CD4-positive, alpha-beta T cell treated with Interleukin-1 beta for 1 hour (primary cell): ENCODE measurements at regions not wholly inside any gene's neighbourhood (a gene's known extent, or its start where the extent isn't known, plus 50 kb on each side); places are given as distances from the start of the nearest gene placed in this dataset.
A peak's percentile ranks its signal among the peaks of the same experiment; 100 is the strongest.
"Not testable (repeated sequence)": the region's sequence is repeated elsewhere in the genome, so short reads cannot be mapped to it uniquely, and the experiment has no call there.

ENCODE experiments used
- DNase-seq, 2 donors: peaks; one replicate each; pipeline ENCODE4 v3.0.0-alpha.2; 2020 to 2022

GRCh38 chr3:124617177-124617576, 113.1 kb upstream of the UMPS start:
- DNase-seq: no peak

DNA sequence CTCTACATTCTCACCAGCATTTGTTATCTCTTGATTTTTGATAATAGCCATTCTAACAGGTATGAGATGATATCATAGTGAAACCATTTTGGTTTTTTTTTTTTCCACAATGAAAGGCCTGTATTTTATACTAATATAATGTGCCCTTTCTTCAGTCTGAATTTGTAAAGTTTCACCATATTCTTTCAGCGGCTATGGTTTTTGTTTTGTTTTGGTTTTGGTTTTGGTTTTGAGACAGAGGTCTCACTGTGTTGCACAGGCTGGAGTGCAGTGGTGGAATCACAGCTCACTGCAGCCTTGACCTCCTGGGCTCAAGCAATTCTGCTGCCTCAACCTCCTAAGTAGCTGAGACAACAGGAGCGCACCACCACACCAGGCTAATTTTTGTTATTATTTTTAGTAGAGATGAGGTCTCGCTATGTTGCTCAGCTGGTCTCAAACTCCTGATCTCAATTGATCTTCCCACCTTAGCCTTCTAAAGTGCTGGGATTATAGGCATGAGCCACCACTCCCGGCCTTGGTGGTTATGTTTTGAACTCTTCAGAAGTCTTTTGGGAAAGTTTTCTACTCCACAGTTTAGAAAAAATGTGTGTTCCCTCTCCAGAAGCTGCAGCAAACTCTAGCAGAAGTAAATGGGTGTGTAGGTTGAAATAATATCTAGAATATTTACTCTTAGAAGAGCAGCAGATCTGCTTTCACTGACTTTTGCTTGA, 110.2 kb upstream of the UMPS start:
- peak in 1 of 2 donors; percentile 17 for DNase-seq

DNA sequence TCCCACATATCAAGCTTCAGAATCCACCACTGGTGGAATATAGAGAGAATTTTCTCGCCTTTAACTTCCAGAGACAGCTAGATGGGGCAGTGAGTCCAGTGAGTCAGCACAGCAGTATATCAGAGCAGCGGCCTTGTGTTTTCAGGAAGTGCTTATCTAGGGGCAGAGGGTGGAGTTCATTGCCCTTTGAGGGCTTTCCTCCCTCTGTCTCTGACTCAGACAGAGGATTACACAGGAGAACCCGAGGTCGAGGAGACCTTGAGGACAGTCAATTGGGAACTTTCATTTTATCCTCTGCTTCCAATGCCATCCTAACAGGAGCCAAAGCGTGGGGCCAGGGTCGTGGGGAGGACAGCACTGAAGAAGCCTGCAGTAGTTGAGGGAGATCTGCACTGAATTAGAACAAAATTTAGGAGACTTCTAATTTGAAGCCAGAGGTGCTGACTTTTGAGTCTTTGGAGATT, 109.6 kb upstream of the UMPS start:
- DNase-seq: peak; percentile 49 to 52

DNA sequence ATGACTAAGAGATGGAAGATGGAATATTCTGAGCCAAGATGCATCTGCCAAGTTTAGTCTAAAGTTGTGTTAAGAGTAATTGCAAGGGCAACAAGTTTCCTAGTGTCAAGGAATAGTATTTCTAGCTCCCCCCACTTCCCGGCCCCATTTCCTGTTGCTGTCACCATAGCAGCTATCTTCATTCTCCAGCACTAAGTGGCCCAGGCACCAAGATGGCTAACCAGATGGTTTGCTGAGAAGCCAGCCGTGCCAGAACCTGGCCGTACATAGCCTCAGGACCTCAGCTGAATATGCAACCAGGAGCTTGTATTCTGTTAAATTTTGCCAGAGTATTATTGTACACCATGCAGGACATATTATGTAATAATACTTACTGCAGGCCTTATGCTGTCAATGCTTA, 108.8 kb upstream of the UMPS start:
- DNase-seq: no peak

DNA sequence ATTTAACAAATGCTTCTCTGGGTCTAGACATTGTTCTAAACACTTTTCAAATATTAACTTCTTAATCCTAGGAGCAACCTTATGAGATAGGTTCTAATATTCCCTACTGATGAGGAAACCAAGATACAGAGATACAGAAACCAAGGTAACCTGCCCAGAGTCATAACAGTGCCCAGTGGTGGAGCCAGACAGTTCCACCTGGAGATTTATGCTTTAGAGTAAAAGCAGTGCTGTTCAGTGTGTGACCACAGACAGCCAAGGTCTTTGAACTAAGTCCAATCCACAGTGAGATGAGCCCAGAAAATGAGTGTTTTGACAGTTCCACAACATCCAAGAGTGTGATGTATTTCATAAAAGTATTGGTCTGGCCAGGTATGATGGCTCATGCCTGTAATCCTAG, 105.2 kb upstream of the UMPS start:
- DNase-seq: no peak

DNA sequence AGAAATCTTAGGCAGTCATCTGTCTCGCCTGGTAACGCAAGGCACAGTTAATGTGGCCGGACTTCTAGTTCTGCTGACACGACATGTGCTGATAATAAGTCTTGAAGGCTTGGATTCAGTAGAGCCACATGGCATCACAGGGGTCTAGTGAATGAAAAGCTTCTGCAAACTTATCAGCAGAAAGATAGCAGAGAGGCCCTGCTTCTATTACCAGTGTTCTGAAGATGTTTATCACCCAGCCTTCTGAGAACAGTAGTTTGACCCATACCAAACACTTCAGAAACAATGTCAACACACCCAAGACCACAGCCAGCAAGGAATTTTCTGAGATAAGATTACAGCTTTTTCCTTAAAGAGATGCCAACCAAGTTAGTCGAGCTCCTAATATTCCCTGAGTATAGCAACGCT, 102.7 kb upstream of the UMPS start:
- no peak for DNase-seq

GRCh38 chr3:124628863-124629262, 101.4 kb upstream of the UMPS start:
- DNase-seq: no peak

DNA sequence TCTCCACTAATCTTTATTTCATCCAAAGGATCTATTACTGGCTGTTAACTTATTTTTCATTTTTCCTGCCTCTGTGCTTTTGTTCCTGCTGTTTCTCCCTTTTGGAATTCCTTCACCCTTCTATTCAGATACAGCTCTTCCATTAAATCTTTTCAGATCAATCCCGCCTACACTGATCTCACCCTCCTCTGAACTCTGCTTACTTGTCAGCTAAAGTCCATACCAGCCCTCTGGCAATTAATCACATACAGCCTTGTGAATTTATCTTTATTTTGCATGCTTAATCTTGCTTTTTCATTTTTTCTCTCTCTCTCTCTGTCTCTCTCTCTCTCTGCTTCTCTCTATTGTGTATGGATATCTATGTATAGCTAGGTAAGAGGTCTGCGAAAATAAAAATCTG, 100.8 kb upstream of the UMPS start:
- DNase-seq: no peak

- DNase-seq: no peak
These were observed 99.3 kb upstream of the UMPS start for GRCh38 chr3:124630960-124631359.

DNA sequence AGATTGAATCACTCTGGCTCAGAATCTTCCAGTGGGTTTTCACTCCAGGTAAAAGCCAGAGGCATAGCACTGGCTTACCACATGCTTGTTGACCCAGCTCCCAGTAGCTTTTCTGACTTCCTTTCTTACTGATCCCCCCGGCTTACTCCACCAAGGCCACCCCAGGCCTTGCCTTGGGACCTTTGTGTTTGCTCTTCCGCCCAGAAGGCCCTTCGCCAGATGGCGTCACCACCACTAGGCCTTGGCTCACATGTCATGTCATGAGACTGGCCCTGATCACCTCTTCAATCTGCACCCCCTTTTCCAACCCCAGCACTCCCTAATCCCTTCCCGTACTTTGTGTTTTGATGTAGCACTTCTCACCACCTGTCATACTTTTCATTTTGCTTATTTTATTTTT, 98.5 kb upstream of the UMPS start:
- DNase-seq: no peak

DNA sequence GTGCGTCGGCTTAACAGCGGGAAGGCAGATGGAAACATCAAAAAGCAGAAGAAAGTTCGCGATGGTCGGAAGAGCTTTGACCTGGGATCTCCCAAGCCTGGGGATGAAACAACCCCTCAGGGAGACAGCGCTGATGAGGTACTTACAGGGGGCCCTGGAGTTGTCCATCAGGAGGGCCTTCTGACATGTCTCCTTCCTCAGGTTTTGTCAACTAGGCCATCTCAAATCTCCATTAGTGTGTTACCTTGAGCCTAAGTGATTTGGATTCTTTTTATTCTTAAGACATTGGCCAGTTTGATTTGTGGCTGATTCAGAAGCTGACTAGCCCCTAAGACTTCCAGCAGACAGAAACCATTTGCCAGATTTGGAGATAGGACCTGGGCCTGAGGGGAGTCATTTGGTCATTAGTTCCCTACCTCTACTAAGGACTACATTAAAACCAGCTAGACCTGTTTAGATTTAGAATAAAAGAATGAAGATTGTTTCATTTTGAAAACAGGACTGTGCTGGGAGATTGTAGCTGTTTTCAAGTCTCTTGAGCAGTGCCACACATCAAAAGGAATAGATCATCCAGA, 97.6 kb upstream of the UMPS start:
- no peak for DNase-seq

- DNase-seq: no peak
These were observed 96.7 kb upstream of the UMPS start for GRCh38 chr3:124633524-124633923.

- DNase-seq: no peak
These were observed 95.8 kb upstream of the UMPS start for GRCh38 chr3:124634210-124635168.

DNA sequence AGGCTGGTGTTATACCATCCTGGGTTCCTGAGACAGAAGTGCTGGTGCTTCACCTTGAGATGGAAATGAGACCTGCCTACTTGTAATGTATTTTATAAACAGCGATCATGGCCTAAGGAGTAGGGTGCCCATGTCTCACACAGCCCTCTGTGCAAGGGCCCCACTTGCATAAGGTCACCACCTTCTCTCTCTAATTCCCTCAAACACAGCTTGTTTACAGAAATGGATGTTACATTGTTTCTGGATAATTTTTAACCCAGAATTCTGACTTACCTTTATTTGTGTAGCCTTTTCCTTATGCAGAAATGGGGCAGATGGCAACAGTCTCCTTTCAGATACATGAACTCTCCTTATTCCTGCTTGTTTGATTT, 95.1 kb upstream of the UMPS start:
- DNase-seq: no peak

GRCh38 chr3:124636101-124636862, 94.0 kb upstream of the UMPS start:
- no peak for DNase-seq

GRCh38 chr3:124636863-124637296, 93.4 kb upstream of the UMPS start:
- DNase-seq: no peak

DNA sequence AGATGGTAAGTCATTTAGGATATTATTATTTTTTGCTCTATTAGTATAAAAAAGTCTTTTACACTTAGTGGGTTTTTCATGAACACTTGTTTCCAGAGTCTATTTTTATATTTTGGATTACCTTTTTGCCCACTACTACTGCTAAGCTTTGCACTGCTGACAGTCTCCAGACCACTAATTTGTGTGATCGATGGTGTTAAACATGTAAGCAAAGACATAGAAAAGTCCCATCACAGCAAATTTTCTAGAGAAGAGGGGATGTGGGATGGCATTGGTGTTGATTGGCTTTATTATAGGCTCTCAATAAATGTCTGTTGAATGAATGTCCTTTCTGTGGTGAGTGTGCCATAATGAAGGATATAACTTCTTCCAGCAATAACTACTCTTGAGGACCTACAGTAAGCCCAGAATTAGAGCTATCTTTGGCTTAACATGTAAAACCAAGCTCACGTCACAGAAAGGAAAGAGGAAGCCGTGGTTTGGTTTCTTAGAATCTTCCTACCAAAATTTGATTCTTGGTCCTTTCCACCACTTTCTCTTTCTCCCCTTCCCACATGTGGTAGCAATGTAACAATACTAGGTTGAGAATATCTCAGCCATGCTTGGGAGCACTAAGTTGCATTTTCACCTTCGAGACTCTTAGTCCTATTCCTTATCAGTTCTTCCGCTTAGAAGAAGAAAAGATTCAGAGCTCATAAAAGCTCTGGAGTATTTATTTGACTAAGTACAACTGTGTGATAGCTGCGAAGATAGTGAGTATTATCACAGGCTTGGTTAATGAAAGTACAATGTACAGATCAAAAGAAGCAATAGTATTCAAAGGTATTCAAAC, 90.6 kb upstream of the UMPS start:
- DNase-seq: peak in 1 of 2 donors; percentile 17

DNA sequence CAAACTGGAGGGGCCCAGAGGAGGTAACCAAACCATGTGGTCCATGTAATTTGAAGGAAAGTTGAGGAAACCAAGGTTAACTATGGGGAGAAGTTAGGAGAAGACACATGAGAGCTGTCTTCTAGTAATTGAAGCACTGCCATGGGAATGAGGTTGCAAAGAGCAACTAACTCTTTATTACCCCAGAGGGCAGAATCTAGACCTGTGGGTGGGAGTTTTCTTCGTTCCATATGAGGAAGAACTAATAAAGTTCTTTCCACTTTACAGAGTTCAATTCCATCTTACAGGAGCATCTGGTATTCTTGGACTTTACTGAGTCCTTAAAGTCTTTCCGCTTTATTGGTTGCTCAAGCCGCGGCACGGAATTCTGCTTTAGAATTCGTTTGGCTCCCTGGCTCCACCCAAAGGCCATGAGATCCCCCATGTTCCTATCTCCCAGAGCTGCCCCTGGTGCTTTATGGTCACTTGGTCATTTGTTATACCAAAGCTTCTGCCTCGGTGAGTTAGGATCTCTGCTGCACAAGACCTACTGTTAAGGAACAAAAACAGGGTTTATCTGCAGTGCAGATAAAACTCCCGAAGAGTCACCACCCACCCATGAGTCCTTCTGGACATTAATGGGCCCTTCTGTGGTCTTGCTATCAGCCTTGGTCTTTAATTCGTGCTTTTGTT, 89.5 kb upstream of the UMPS start:
- no peak for DNase-seq

GRCh38 chr3:124643453-124643852, 86.8 kb upstream of the UMPS start:
- no peak for DNase-seq

GRCh38 chr3:124646186-124646585, 84.1 kb upstream of the UMPS start:
- not testable (repeated sequence) for DNase-seq

DNA sequence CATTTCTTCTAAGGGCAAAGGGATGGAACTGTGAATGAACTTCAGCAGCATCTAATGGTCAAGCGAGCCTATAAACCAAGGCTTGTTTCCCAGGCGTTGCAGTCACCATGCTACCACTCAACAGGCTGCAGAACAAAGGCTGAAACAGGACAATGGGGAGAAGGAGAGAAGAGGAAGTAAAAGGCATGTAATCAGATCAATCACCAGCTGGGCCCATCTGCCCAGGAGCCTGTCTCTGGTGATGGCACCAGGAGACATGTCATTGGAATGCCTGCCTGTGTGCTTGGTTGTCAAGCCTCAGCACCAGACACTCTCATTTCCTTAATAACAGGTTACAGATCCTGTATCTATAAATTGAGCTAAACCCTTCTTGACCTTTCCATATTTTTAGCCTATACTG, 81.7 kb upstream of the UMPS start:
- no peak for DNase-seq
